Keratinocyte (primary cell): ENCODE measurements at regions not wholly inside any gene's neighbourhood (a gene's known extent, or its start where the extent isn't known, plus 50 kb on each side); places are given as distances from the start of the nearest gene placed in this dataset.

Source experiments
- DNase-seq: peaks from one replicate; pipeline ENCODE4 v3.0.0-alpha.2; 2011; ENCODE audit warnings: low read depth, missing footprints, low spot score
- FAIRE-seq: peaks from 2 replicates; lab custom pipeline; 2011; peaks lifted over from hg19 to GRCh38; lab: Jason Lieb, UNC
- H2AFZ ChIP-seq: 2 replicates; pipeline ENCODE4 v1.6.0; 2012; ENCODE audit warnings: low read length, control low read depth, inconsistent platforms; ENCODE audit not compliant: control insufficient read depth
- H3K27ac ChIP-seq: 2 replicates; pipeline ENCODE4 v1.5.1; 2011; ENCODE audit warnings: low read length; ENCODE audit not compliant: control insufficient read depth, insufficient read depth
- H3K27me3 ChIP-seq: 3 replicates; pipeline ENCODE4 v1.6.0; 2011; ENCODE audit warnings: low read length; ENCODE audit not compliant: control insufficient read depth, insufficient read depth; ENCODE audit errors: extremely low read depth
- H3K36me3 ChIP-seq, 2 experiments: 2 replicates in 1 of 2; 3 replicates in 1 of 2; pipeline ENCODE4 v1.5.1; 2011; ENCODE audit warnings: low read length in 2 of 2, mild to moderate bottlenecking in 1 of 2; ENCODE audit not compliant: control insufficient read depth in 2 of 2, insufficient read depth in 2 of 2; ENCODE audit errors: extremely low read depth in 1 of 2
- H3K4me1 ChIP-seq: 3 replicates; pipeline ENCODE4 v1.5.1; 2011; ENCODE audit warnings: low read length; ENCODE audit not compliant: control insufficient read depth, insufficient read depth; ENCODE audit errors: extremely low read depth
- H3K4me2 ChIP-seq: 3 replicates; pipeline ENCODE4 v1.6.0; 2011; ENCODE audit warnings: low read depth, low read length; ENCODE audit not compliant: control insufficient read depth, insufficient read depth; ENCODE audit errors: extremely low read depth
- H3K4me3 ChIP-seq, 3 experiments: fragments of 200-600 bp in 1 of 3; sonication (generic) in 1 of 3; 2 replicates in 2 of 3; 3 replicates in 1 of 3; pipeline ENCODE4 v1.5.1; 2011 to 2016; ENCODE audit warnings: low read length in 3 of 3, mild to moderate bottlenecking in 3 of 3, control low read depth in 2 of 3, inconsistent platforms in 1 of 3, low read depth in 1 of 3, mixed read lengths in 1 of 3, mixed run types in 1 of 3, moderate library complexity in 1 of 3; ENCODE audit not compliant: control insufficient read depth in 2 of 3, insufficient read depth in 2 of 3; ENCODE audit errors: extremely low read depth in 1 of 3
- H3K79me2 ChIP-seq: 2 replicates; pipeline ENCODE4 v1.6.0; 2012; ENCODE audit warnings: low read length; ENCODE audit not compliant: control insufficient read depth, insufficient read depth
- H3K9ac ChIP-seq: 3 replicates; pipeline ENCODE4 v1.6.0; 2011; ENCODE audit warnings: low read length; ENCODE audit not compliant: control insufficient read depth, insufficient read depth; ENCODE audit errors: extremely low read depth
- H3K9me1 ChIP-seq: 3 replicates; pipeline ENCODE4 v1.6.0; 2011; ENCODE audit warnings: low read length; ENCODE audit not compliant: control insufficient read depth, insufficient read depth; ENCODE audit errors: extremely low read depth
- H3K9me3 ChIP-seq: 2 replicates; pipeline ENCODE4 v1.5.1; 2012; ENCODE audit warnings: low read depth, low read length; ENCODE audit not compliant: control insufficient read depth
- H4K20me1 ChIP-seq: 3 replicates; pipeline ENCODE4 v1.6.0; 2011; ENCODE audit warnings: low read length; ENCODE audit not compliant: control insufficient read depth, insufficient read depth; ENCODE audit errors: extremely low read depth
- EZH2 ChIP-seq: IDR thresholded peaks from one replicate; pipeline ENCODE4 v1.6.1; 2012; ENCODE audit warnings: inconsistent platforms, mild to moderate bottlenecking, low read length, moderate library complexity
- dilution Hi-C: fragments of 300-500 bp; cut with MboI; formaldehyde crosslinking; loops from one replicate; pipeline ENCODE4 v1.7.0; 2020; ENCODE audit warnings: low sequenced_read_pairs; ENCODE audit not compliant: extremely low pct_ligation_motif_present
- TF ChIP-seq, protein P1 (sequence below), 3 experiments: IDR thresholded peaks in 1 of 3; conservative IDR thresholded peaks in 1 of 3; optimal IDR thresholded peaks in 1 of 3; 2 replicates in 2 of 3; 3 replicates in 1 of 3; pipeline versions ENCODE3 to v1.5.1; 2011; ENCODE audit warnings: low read length in 3 of 3, mild to moderate bottlenecking in 3 of 3, moderate library complexity in 2 of 3, control low read depth in 1 of 3, inconsistent platforms in 1 of 3; ENCODE audit not compliant: insufficient read depth in 2 of 3; ENCODE audit errors: extremely low read depth in 1 of 3

DNA sequence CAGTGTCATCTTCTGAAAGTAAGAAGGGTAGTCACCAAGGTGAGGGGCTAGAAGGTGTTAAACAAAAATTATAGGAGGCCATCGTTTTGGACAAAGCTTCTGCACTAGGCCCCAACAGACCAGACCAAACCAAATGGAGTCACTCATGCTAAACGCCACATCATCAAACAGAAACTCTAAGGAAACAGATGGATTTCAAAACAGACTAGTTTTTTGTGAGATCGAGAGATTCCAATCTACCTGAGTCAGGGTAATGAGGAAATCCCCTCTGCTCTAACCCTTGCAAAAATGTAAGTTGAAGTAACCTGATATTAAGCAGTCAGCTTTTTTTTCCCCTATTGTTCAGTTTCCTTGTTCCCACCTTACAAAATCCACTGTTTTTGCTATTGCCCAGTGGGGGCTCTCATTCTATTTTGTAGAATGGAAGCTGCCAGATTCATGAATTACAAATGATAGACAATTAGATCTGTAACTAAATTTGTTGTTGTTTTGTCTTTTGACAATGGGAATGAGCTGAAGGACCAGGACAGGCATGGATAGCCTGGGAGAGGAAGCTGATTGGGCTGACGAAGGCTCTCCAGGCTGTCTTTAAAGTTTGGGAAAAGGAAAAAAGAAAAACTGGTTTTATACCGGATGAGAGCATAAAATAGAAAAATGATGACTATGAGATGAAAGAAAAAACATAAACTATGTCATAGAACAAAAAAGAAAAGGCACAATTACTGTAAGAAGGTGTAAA is 94.7 kb upstream of the ADAMTSL1 start:
- Histone ChIP-seq H4K20me1 (no peaks in the 10 kb centered on the region), H3K9me3 (no peaks in the 10 kb centered on the region), H3K36me3 (no peaks in the 10 kb centered on the region), H3K4me2 (no peak overlapping the region), H3K79me2 (no peaks in the 10 kb centered on the region), H3K4me1 (peaks cover 12% of the 10 kb centered on the region), H3K27ac (peak overlapping the region; percentile 36), H3K9me1 (no peaks in the 10 kb centered on the region), H3K4me3 (no peak overlapping the region), H3K9ac (no peak overlapping the region), H2AFZ (peak overlapping the region; percentile 1), H3K27me3 (no peaks in the 10 kb centered on the region)
- DNase-seq (no peak), FAIRE-seq (peak; percentile 86)
- dilution Hi-C loops: loop anchor here (25.0 kb wide), 1 partner anchor 108 kb away; no protein-coding TSS in a partner anchor
- TF ChIP-seq, protein P1, sequence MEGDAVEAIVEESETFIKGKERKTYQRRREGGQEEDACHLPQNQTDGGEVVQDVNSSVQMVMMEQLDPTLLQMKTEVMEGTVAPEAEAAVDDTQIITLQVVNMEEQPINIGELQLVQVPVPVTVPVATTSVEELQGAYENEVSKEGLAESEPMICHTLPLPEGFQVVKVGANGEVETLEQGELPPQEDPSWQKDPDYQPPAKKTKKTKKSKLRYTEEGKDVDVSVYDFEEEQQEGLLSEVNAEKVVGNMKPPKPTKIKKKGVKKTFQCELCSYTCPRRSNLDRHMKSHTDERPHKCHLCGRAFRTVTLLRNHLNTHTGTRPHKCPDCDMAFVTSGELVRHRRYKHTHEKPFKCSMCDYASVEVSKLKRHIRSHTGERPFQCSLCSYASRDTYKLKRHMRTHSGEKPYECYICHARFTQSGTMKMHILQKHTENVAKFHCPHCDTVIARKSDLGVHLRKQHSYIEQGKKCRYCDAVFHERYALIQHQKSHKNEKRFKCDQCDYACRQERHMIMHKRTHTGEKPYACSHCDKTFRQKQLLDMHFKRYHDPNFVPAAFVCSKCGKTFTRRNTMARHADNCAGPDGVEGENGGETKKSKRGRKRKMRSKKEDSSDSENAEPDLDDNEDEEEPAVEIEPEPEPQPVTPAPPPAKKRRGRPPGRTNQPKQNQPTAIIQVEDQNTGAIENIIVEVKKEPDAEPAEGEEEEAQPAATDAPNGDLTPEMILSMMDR (optimal IDR thresholded peaks at IDR 0.05 in 1 of 3, IDR thresholded peaks at IDR 0.05 in 1 of 3, conservative IDR thresholded peaks at IDR 0.05 in 1 of 3; ENCODE audit: extremely low read depth in 1 of 3, insufficient read depth in 2 of 3, low read length in 3 of 3): no peak
- no peak for TF ChIP-seq EZH2

DNA sequence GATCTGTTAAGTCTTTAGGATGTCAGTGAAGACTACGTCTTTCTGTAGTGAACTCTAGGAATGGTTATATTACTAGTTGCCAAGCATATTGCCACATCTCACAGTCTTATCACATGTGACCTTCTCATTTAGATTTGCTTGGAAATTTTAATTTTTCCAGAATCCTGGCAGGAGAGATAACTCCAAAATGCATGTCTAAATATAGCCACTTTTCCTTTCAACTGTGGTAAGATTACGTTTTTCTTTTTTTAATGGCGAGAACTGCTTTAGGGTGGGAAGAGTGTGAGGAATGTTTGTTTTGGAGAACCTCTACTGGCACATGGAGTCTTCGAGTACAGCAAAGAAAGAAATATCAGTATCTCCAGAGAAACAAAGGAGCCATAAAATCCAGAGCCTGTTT is 91.7 kb upstream of the ADAMTSL1 start:
- no peaks in the 10 kb centered on the region for H3K9me1 ChIP-seq
- TF ChIP-seq, protein P1 (optimal IDR thresholded peaks at IDR 0.05 in 1 of 3, IDR thresholded peaks at IDR 0.05 in 1 of 3, conservative IDR thresholded peaks at IDR 0.05 in 1 of 3; ENCODE audit: extremely low read depth in 1 of 3, insufficient read depth in 2 of 3, low read length in 3 of 3): no peak
- TF ChIP-seq EZH2: no peak
- H3K4me1 ChIP-seq: peaks cover 12% of the 10 kb centered on the region
- no peak overlapping the region for H2AFZ ChIP-seq
- FAIRE-seq (no peak), DNase-seq (no peak)
- H3K79me2 ChIP-seq: no peaks in the 10 kb centered on the region
- H3K9ac ChIP-seq: no peak overlapping the region
- no peaks in the 10 kb centered on the region for H3K27me3 ChIP-seq
- H3K9me3 ChIP-seq: no peaks in the 10 kb centered on the region
- H3K4me3 ChIP-seq: no peak overlapping the region
- H3K27ac ChIP-seq: no peak overlapping the region
- no peaks in the 10 kb centered on the region for H3K36me3 ChIP-seq
- no peaks in the 10 kb centered on the region for H4K20me1 ChIP-seq
- H3K4me2 ChIP-seq: no peak overlapping the region
- dilution Hi-C loops: loop anchor here (25.0 kb wide), 1 partner anchor 105 kb away; no protein-coding TSS in a partner anchor
